Urinary bladder (tissue), 3 donors: ENCODE measurements at regions not wholly inside any gene's neighbourhood (a gene's known extent, or its start where the extent isn't known, plus 50 kb on each side); places are given as distances from the start of the nearest gene placed in this dataset.

Experiments
- DNase-seq: peaks from one replicate; pipeline ENCODE4 v3.0.0-alpha.2; 2015; ENCODE audit errors: extremely low spot score
- H3K27ac ChIP-seq: one replicate; pipeline ENCODE4 v1.5.1; 2013; ENCODE audit warnings: low read depth, mild to moderate bottlenecking, moderate library complexity
- H3K36me3 ChIP-seq: one replicate; pipeline ENCODE4 v1.6.1; 2013; ENCODE audit warnings: mild to moderate bottlenecking, moderate library complexity; ENCODE audit not compliant: insufficient read depth
- H3K4me1 ChIP-seq: one replicate; pipeline ENCODE4 v1.6.1; 2013; ENCODE audit warnings: mild to moderate bottlenecking, moderate library complexity; ENCODE audit not compliant: insufficient read depth
- H3K4me3 ChIP-seq: one replicate; pipeline ENCODE4 v1.5.1; 2013; ENCODE audit warnings: low read depth, low read length
- WGBS: extraction: QIAGEN DNeasy Blood & Tissue Kit; methylation state at CpG from one replicate; pipeline ENCODE4 v1.1.7; 2013; 5-methylcytosine and 5-hydroxymethylcytosine counted together
- donor health status: healthy with polysubstance abuse.
- donor health status: healthy.

GRCh38 chr9:80952363-80952922 is 736.9 kb downstream of the TLE1 start:
- DNase-seq = no peak
- WGBS = 85% methylated on average over 5 of the region's 5 CpGs

DNA sequence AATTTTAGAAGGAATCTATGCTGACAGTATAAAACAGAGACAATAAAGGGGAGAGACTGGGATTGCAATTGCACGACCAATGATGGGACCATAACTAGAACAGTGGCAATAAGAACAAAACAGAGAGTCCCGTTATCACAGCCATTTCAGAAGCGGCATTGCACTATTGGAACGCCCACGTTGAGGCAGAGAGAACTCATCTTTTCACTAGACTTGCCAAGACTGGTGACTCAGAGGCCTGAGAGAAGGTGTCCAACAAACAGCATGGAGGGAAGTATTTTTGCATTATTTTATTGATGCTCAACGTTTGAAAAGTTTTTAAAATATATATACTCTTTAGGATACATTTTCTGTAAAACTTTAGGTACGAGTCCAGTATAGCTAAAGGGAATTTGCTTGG is 737.7 kb downstream of the TLE1 start:
- DNase-seq = no peak
- no peaks in the 10 kb centered on the region for H3K4me1 ChIP-seq
- no peak overlapping the region for H3K4me3 ChIP-seq
- H3K27ac ChIP-seq = no peak overlapping the region
- 79% methylated on average over 7 of the region's 7 CpGs for WGBS
- H3K36me3 ChIP-seq = no peaks in the 10 kb centered on the region

More at GRCh38 chr9:80952363-80952922, 736.9 kb downstream of the TLE1 start:
- Histone ChIP-seq H3K27ac (no peak overlapping the region), H3K4me1 (no peaks in the 10 kb centered on the region), H3K36me3 (no peaks in the 10 kb centered on the region), H3K4me3 (no peak overlapping the region)

GRCh38 chr9:80948876-80949275 is 740.5 kb downstream of the TLE1 start:
- WGBS = 93% methylated on average over 4 of the region's 4 CpGs
- H3K4me1 ChIP-seq = no peaks in the 10 kb centered on the region
- DNase-seq = no peak

DNA sequence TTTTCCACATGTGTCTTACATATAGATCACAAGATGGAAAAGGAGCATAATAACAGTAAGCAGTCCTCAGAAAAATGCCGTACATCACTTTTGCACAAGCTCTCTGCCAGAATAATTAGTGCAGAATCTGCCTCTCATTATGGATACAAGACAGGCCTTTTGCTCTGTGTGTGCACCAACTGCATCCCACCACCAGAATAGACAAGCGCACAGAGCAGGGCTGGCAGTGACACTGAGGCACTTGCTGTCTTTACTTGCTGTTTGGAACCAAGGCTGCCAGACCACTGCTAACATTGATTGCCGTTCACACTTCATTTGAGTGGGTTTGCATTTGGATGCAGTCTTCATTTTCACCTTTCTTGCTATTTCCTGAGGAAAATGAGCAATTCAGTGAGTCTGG is 741.3 kb downstream of the TLE1 start:
- Histone ChIP-seq H3K4me3 (no peak overlapping the region), H3K4me1 (no peaks in the 10 kb centered on the region), H3K27ac (no peak overlapping the region), H3K36me3 (no peaks in the 10 kb centered on the region)
- 87% methylated on average over 3 of the region's 3 CpGs for WGBS
- no peak for DNase-seq

More at GRCh38 chr9:80948876-80949275, 740.5 kb downstream of the TLE1 start:
- H3K4me3 ChIP-seq = no peak overlapping the region
- H3K36me3 ChIP-seq = no peaks in the 10 kb centered on the region
- H3K27ac ChIP-seq = no peak overlapping the region

DNA sequence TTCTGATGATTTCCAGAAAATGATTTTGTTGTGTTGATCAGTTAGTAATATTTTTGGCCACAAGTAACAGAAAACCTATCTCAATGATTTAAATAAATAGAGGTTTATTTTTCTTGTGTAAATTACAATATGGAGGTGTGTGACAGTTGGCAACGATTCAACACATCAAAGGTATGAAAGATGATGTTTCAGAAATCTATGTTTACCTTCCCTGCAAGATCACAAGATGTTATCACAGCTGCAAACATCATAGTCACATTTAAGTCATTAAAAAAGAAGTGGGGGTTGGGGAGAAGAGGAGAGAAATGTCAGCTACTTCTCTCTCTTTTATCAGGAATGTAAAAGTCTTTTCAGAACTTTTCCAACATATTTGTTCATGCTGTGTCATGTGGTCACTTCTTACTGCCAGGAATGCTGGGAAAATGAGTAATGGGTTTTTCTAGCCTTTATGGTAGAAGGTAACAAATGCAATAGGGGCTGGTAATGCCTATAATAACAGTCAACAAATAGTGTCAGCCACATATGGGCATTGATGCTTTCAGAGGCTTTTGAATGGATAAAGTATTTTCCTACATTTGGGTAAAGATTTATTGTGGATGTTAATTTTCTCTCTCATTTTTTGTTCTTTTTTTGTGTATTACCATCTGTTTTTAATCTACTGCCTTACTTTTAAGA is 742.7 kb downstream of the TLE1 start:
- Histone ChIP-seq H3K36me3 (no peaks in the 10 kb centered on the region), H3K27ac (no peak overlapping the region), H3K4me3 (no peak overlapping the region), H3K4me1 (no peaks in the 10 kb centered on the region)
- no peak for DNase-seq
- WGBS = 67% methylated on average over 1 of the region's 1 CpG

DNA sequence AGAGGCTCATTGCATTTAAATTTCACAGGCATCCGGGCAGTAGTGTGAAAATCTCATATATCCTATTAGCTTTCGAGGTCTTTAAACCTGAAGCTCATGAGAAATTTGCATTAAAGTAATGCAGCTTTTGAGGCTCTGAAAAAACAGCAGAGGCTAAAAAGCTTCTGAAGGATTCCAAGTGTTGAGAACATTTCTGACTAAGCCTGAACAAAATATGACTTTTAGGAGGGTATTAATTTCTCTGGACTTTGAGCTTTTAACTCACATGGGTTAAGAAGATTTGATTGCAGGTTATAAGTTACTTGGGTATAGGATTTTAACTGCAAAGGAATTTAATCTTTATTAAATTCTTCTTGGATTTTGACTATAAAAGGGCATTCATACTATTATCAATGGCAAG is 743.9 kb downstream of the TLE1 start:
- Histone ChIP-seq H3K27ac (no peak overlapping the region), H3K36me3 (no peaks in the 10 kb centered on the region), H3K4me3 (no peak overlapping the region), H3K4me1 (no peaks in the 10 kb centered on the region)
- 86% methylated on average over 2 of the region's 2 CpGs for WGBS
- DNase-seq = no peak

DNA sequence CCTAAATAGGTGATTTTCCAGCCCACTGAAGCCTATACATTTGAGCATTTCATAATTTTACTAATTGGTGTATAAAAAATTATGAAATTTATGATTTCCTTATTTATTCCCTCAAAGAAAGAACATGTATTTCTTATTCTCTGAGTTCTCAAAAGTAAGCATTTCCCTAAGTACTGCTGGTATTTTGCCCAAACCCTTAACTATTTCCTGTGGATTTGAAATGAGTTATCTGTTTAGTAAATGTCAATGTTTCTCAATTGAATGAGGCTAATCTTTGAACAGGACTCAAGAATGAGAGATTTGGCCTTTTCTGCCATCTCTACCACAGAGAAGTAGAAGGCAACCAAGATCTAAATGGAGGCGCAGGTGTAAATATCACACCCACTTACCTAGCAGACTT is 751.7 kb downstream of the TLE1 start:
- Histone ChIP-seq H3K27ac (no peak overlapping the region), H3K4me3 (no peak overlapping the region), H3K4me1 (no peaks in the 10 kb centered on the region), H3K36me3 (no peaks in the 10 kb centered on the region)
- WGBS = 100% methylated on average over 1 of the region's 1 CpG
- DNase-seq = no peak

DNA sequence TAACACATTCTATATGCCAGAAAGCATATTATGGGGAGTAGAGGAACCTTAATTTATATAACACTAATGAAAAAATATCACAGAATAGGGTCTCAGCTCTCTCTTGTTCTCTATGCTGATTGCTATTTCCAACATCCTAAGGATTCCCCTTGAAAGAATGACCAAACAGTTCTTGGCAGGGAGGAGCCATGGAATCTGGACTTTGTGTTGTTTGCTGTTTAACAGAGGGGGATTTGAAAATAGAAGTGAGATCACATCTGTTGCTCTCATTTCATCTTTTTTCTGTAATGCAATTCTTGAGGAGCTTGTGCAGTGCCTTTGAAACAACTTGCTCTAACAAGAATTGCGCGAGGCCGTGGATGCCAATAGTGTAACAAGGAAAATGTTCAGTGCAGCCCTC is 755.3 kb downstream of the TLE1 start:
- Histone ChIP-seq H3K36me3 (no peaks in the 10 kb centered on the region), H3K27ac (no peak overlapping the region), H3K4me1 (no peaks in the 10 kb centered on the region), H3K4me3 (no peak overlapping the region)
- 94% methylated on average over 3 of the region's 3 CpGs for WGBS
- no peak for DNase-seq

DNA sequence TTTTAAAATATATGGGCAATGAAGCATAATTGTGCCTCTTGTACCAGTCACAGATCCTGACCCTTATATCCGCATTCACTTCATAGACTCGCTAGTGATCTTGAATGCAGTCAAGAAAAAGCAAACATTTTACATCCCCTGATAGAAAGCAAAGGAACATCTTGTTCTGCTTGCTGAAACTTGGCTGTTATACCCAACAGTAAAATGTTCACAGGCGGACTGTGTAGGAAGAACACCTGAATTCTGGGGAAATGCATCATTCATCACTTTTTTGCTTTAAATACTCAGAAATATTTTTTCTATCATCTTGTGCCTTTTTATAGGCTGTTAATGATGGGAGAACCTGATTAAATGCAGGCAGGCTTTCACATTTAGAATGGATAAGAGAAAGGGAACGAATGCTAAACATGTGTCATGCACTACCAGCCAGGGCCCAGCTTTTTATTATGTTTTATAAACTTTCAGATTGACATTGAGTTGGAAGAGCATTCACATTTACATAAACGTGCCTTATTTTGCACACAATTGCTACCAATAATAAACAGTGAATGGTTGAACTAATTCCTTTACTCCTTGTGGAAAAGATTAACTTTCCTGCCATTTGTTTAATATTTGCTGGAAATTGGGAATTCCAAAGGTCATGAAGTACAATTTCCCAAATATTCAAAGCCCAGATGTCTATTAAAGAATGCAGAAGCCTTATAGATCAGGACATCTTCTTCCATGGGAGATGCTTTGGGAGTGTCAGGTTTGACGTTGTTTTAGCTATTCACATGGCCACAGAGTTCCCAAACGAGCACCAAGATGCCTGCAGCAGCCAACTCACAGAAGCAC is 756.2 kb downstream of the TLE1 start:
- H3K27ac ChIP-seq = no peak overlapping the region
- no peak for DNase-seq
- 76% methylated on average over 7 of the region's 7 CpGs for WGBS
- no peaks in the 10 kb centered on the region for H3K4me1 ChIP-seq
- H3K4me3 ChIP-seq = no peak overlapping the region
- no peaks in the 10 kb centered on the region for H3K36me3 ChIP-seq

- no peak for DNase-seq
- no peak overlapping the region for H3K4me3 ChIP-seq
These were observed 757.2 kb downstream of the TLE1 start for GRCh38 chr9:80932181-80932580.

GRCh38 chr9:80931163-80931562 is 758.2 kb downstream of the TLE1 start:
- H3K4me3 ChIP-seq = no peak overlapping the region
- no peaks in the 10 kb centered on the region for H3K36me3 ChIP-seq
- DNase-seq = no peak
- no peak overlapping the region for H3K27ac ChIP-seq
- no peaks in the 10 kb centered on the region for H3K4me1 ChIP-seq
- WGBS = 88% methylated on average over 3 of the region's 3 CpGs

More at GRCh38 chr9:80932181-80932580, 757.2 kb downstream of the TLE1 start:
- 73% methylated on average over 3 of the region's 3 CpGs for WGBS
- Histone ChIP-seq H3K4me1 (no peaks in the 10 kb centered on the region), H3K27ac (no peak overlapping the region), H3K36me3 (no peaks in the 10 kb centered on the region)

DNA sequence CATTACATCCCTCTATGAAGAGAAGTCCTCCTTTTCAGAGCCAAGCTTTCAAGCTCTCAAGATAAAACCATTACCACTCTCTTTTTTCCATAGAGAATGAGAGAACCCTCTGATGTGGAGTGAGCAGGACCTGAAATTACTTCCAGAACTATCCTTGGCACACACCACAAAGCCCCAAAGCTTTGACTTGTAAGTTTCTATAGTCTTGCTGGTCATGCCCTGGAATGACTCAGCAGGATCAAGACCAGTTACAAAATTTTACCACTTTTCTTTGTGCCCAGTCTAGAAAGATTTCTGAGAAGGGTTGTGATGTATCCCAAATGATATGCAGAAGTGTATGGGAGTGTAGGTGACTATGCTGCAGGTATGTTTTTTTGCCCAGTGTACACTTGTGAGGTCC is 760.6 kb downstream of the TLE1 start:
- Histone ChIP-seq H3K27ac (no peak overlapping the region), H3K36me3 (no peaks in the 10 kb centered on the region), H3K4me1 (no peaks in the 10 kb centered on the region), H3K4me3 (no peak overlapping the region)
- DNase-seq = no peak

- Histone ChIP-seq H3K4me3 (no peak overlapping the region), H3K36me3 (no peaks in the 10 kb centered on the region), H3K27ac (no peak overlapping the region), H3K4me1 (no peaks in the 10 kb centered on the region)
- no peak for DNase-seq
- 88% methylated on average over 3 of the region's 3 CpGs for WGBS
These were observed 762.7 kb downstream of the TLE1 start for GRCh38 chr9:80926611-80927010.

- DNase-seq = no peak
- no peak overlapping the region for H3K27ac ChIP-seq
- 63% methylated on average over 3 of the region's 3 CpGs for WGBS
- no peak overlapping the region for H3K4me3 ChIP-seq
- H3K4me1 ChIP-seq = no peaks in the 10 kb centered on the region
- no peaks in the 10 kb centered on the region for H3K36me3 ChIP-seq
These were observed 766.8 kb downstream of the TLE1 start for GRCh38 chr9:80922544-80922943.
